K562 (cell line): ENCODE measurements at regions not wholly inside any gene's neighbourhood (a gene's known extent, or its start where the extent isn't known, plus 50 kb on each side); places are given as distances from the start of the nearest gene placed in this dataset.

ENCODE experiments used
- ATAC-seq: fragments of 200-7000 bp; cut with Tn5 transposase; 3 replicates; pipeline ENCODE4 v1.9.1; 2020; ENCODE audit warnings: moderate library complexity
- BruUV-seq: library from RNA; stranded (reverse); fragments of 400-500 nt; replicated peaks from 2 replicates; lab custom pipeline; 2021; lab: Mats Ljungman, UMichigan
- CTCF ChIA-PET: fragments of 300-600 bp; formaldehyde crosslinking; extraction: SDS; loops from one replicate; lab custom pipeline; 2021; ENCODE audit warnings: low intra/inter-chr PET ratio; lab: Yijun Ruan, JAX
- POLR2A ChIA-PET: fragments of 300-600, 350-650 bp; sonication (Branson Sonifier 250); formaldehyde crosslinking; extraction: SDS; loops from one replicate; lab custom pipeline; 2021; ENCODE audit warnings: antibody characterized with exemption, inconsistent platforms; lab: Yijun Ruan, JAX
- DNase-seq, 4 experiments: peaks; one replicate each; pipeline versions ENCODE4 v3.0.0 to v3.0.0-alpha.2; 2011 to 2018; ENCODE audit warnings: low spot score in 3 of 4, mixed read lengths in 3 of 4; ENCODE audit errors: extremely low read depth in 1 of 4
- FAIRE-seq: peaks from 2 replicates; lab custom pipeline; 2011; peaks lifted over from hg19 to GRCh38; lab: Jason Lieb, UNC
- H2AFZ ChIP-seq: 2 replicates; pipeline ENCODE4 v1.6.0; 2011; ENCODE audit warnings: low read depth, low read length, control low read depth, inconsistent platforms
- H3K27ac ChIP-seq: fragments of 200-600 bp; 3 replicates; pipeline ENCODE4 v1.8.0; 2011; ENCODE audit warnings: low read depth, mild to moderate bottlenecking, control low read depth, inconsistent platforms, low read length, moderate library complexity, mixed read lengths; ENCODE audit errors: extremely low read depth
- H3K27me3 ChIP-seq, 2 experiments: fragments of 300-600 bp in 1 of 2; 2 replicates in 1 of 2; 3 replicates in 1 of 2; pipeline versions ENCODE4 v1.6.0 to v1.8.0; 2011; ENCODE audit warnings: inconsistent platforms in 2 of 2, low read length in 2 of 2, mild to moderate bottlenecking in 1 of 2, mixed read lengths in 1 of 2, moderate library complexity in 1 of 2; ENCODE audit not compliant: control insufficient read depth in 2 of 2, insufficient read depth in 2 of 2
- H3K36me3 ChIP-seq: fragments of 300-600 bp; 3 replicates; pipeline ENCODE4 v1.8.0; 2011; ENCODE audit warnings: mild to moderate bottlenecking, low read length, inconsistent platforms; ENCODE audit not compliant: control insufficient read depth, insufficient read depth
- H3K4me1 ChIP-seq, 2 experiments: fragments of 200-600 bp in 1 of 2; replicated peaks in 1 of 2; 2 replicates in 1 of 2; 3 replicates in 1 of 2; pipeline versions ENCODE4 v1.5.1 to v1.8.0; 2011; ENCODE audit warnings: inconsistent platforms in 2 of 2, low read length in 2 of 2, mild to moderate bottlenecking in 1 of 2, mixed read lengths in 1 of 2, moderate library complexity in 1 of 2; ENCODE audit not compliant: control insufficient read depth in 2 of 2, insufficient read depth in 2 of 2
- H3K4me2 ChIP-seq: 2 replicates; pipeline ENCODE4 v1.6.1; 2011; ENCODE audit warnings: low read length, control low read depth, inconsistent platforms, mixed read lengths; ENCODE audit not compliant: insufficient read depth
- H3K4me3 ChIP-seq: fragments of 200-600 bp; sonication (generic), shearing (Covaris generic); 2 replicates; pipeline ENCODE4 v1.5.1; 2016; ENCODE audit warnings: control low read depth, inconsistent platforms
- H3K79me2 ChIP-seq: fragments of 200-600 bp; 3 replicates; pipeline ENCODE4 v1.8.0; 2011; ENCODE audit warnings: low read length, inconsistent platforms; ENCODE audit not compliant: control insufficient read depth, insufficient read depth
- H3K9ac ChIP-seq, 2 experiments: 2 replicates each; pipeline versions ENCODE4 v1.6.0 to v1.6.1; 2011; ENCODE audit warnings: low read depth in 2 of 2, low read length in 2 of 2, control low read depth in 1 of 2, inconsistent platforms in 1 of 2, mild to moderate bottlenecking in 1 of 2, mixed read lengths in 1 of 2; ENCODE audit not compliant: insufficient read depth in 1 of 2
- H3K9me1 ChIP-seq: one replicate; pipeline ENCODE4 v1.6.0; 2011; ENCODE audit warnings: inconsistent platforms, mild to moderate bottlenecking, low read length, moderate library complexity; ENCODE audit not compliant: control insufficient read depth, insufficient read depth
- H3K9me3 ChIP-seq: replicated peaks from 2 replicates; pipeline ENCODE4 v1.5.1; 2011; ENCODE audit warnings: low read depth, low read length, inconsistent platforms; ENCODE audit not compliant: control insufficient read depth, insufficient read depth
- H4K20me1 ChIP-seq: replicated peaks from 2 replicates; pipeline ENCODE4 v1.6.1; 2011; ENCODE audit warnings: low read length, inconsistent platforms, mixed read lengths; ENCODE audit not compliant: control insufficient read depth, insufficient read depth
- FOXA1 ChIP-seq: fragments of 450-650 bp; IDR thresholded peaks from 2 replicates; pipeline ENCODE4 v1.6.1; 2016; ENCODE audit warnings: mild to moderate bottlenecking, borderline replicate concordance
- GATAD2B ChIP-seq: fragments of 450-650 bp; IDR thresholded peaks from 2 replicates; pipeline ENCODE4 v1.6.1; 2017; ENCODE audit warnings: mild to moderate bottlenecking, borderline replicate concordance
- KDM1A ChIP-seq, 2 experiments: fragments of 450-650 bp; IDR thresholded peaks; 2 replicates each; pipeline ENCODE4 v1.6.1; 2016; ENCODE audit warnings: mild to moderate bottlenecking in 2 of 2
- MXI1 ChIP-seq: IDR thresholded peaks from 2 replicates; pipeline ENCODE4 v1.6.1; 2011; ENCODE audit warnings: low read depth, mild to moderate bottlenecking, improper control_type of control experiment, low read length
- NFATC3 ChIP-seq: fragments of 450-650 bp; IDR thresholded peaks from 2 replicates; pipeline ENCODE4 v1.6.1; 2017; ENCODE audit warnings: mild to moderate bottlenecking
- NUFIP1 ChIP-seq: fragments of 450-650 bp; IDR thresholded peaks from 2 replicates; pipeline ENCODE4 v1.6.1; 2018; ENCODE audit not compliant: partially characterized antibody
- SIRT6 ChIP-seq: IDR thresholded peaks from one replicate; pipeline ENCODE4 v1.6.1; 2012; ENCODE audit warnings: low read depth, mild to moderate bottlenecking, control low read depth, inconsistent platforms, low read length, moderate library complexity
- SLC30A9 ChIP-seq: fragments of 250-450 bp; sonication (Bioruptor Pico); IDR thresholded peaks from 2 replicates; pipeline ENCODE4 v1.8.0; 2022; ENCODE audit warnings: mild to moderate bottlenecking, moderate library complexity
- SMARCA5 ChIP-seq: fragments of 450-650 bp; IDR thresholded peaks from 2 replicates; pipeline ENCODE4 v1.6.1; 2016
- TAL1 ChIP-seq: fragments of 450-650 bp; IDR thresholded peaks from 2 replicates; pipeline ENCODE4 v1.6.1; 2016; ENCODE audit warnings: mild to moderate bottlenecking
- WGBS: fragments of 100-300 bp; shearing (Covaris generic); methylation state at CpG from one replicate; pipeline ENCODE4 v1.1.6; 2016; ENCODE audit warnings: low coverage, mixed read lengths; ENCODE audit not compliant: insufficient coverage; ENCODE audit errors: missing lambda C conversion rate; 5-methylcytosine and 5-hydroxymethylcytosine counted together
- in situ Hi-C: fragments of 300-500 bp; cut with MboI; formaldehyde crosslinking; loops from 4 replicates; pipeline ENCODE4 v1.15.0; 2018; ENCODE audit warnings: inconsistent platforms, mixed read lengths
- intact Hi-C: fragments of 100-400 bp; cut with micrococcal nuclease; formaldehyde crosslinking; loops from 2 replicates; pipeline ENCODE4 v1.14.2; 2022

DNA sequence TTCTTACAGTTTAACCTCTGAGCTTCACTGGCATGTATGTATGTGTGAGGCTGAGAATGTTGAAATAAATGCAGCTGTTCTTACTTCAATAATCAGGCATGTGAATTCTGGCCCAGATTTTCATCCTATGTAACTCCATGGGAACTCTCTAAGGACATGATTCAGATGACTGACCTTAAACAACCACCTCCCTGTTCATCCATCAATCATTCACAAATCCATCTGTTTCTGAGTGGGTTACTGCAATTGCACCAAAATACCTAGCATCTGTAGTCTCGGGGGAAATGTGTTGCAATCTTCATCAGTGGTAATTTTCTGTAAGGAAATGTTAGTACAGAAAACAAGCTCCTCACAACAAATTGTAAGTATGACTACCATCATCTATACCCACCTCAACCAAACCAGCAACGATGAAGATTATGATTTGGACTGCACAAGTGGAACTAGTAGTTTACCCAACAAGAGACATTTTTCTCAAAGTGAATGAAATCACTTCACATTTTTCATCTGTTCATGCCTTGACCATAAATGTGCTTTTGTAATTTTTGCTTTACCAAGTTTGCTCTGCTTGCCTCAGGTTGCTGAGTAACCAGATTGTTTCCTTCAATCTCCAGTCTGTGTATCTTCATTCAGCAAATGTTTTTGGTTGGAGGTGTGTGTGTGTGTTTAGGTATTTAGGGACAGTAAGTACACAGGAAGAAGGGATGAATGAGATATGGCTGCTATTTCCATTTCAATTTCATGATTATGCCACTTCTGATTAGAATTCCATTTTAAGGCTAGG lies 65.7 kb upstream of the FZD8 start:
- Histone ChIP-seq H3K9ac (no peak overlapping the region), H3K9me1 (no peaks in the 10 kb centered on the region), H3K79me2 (no peaks in the 10 kb centered on the region), H3K9me3 (no peaks in the 10 kb centered on the region), H2AFZ (no peak overlapping the region), H4K20me1 (no peaks in the 10 kb centered on the region), H3K27me3 (peaks cover 0 to 3% of the 10 kb centered on the region in 2 experiments; a peak in 1 of 5 replicates), H3K4me3 (no peak overlapping the region), H3K4me1 (no peaks in the 10 kb centered on the region), H3K27ac (no peak overlapping the region), H3K36me3 (no peaks in the 10 kb centered on the region), H3K4me2 (no peak overlapping the region)
- intact Hi-C loops = loop anchor here (10.0 kb wide), 1 partner anchor 57 kb away; no protein-coding TSS in a partner anchor
- in situ Hi-C loops = no loop called here
- no TSS peak for BruUV-seq
- FAIRE-seq (no peak), DNase-seq (no peak), ATAC-seq (no peak)
- TF ChIP-seq SLC30A9 (CRISPR knock-in tag) (no peak), NUFIP1 (no peak), TAL1 (no peak), FOXA1 (no peak), SIRT6 (no peak), KDM1A (IDR thresholded peaks at IDR 0.05) (no peak), GATAD2B (no peak), SMARCA5 (no peak), MXI1 (no peak), NFATC3 (no peak)
- ChIA-PET POLR2A (no interaction called here), CTCF (no interaction called here)
- WGBS = 0% methylated on average over 2 of the region's 2 CpGs
